NCI-H526 treated with DMSO at 0.1 percent for 48 hours (cell line): ENCODE measurements at regions not wholly inside any gene's neighbourhood (a gene's known extent, or its start where the extent isn't known, plus 50 kb on each side); places are given as distances from the start of the nearest gene placed in this dataset.

Experiments used
- DNase-seq: peaks from one replicate; lab custom pipeline; 2025; lab: John Stamatoyannopoulos, UW

- DNase-seq: no peak
Measured at GRCh38 chr1:5713101-5714010, 278.9 kb downstream of the NPHP4 start.

GRCh38 chr1:5711956-5712645 lies 280.1 kb downstream of the NPHP4 start:
- DNase-seq: no peak

- DNase-seq: no peak
Measured at GRCh38 chr1:5711079-5711478, 281.1 kb downstream of the NPHP4 start.

GRCh38 chr1:5709976-5710375 lies 282.2 kb downstream of the NPHP4 start:
- no peak for DNase-seq

- no peak for DNase-seq
Measured at GRCh38 chr1:5709461-5709975, 282.7 kb downstream of the NPHP4 start.

GRCh38 chr1:5708346-5709245 lies 283.6 kb downstream of the NPHP4 start:
- no peak for DNase-seq

GRCh38 chr1:5707566-5708345 lies 284.5 kb downstream of the NPHP4 start:
- DNase-seq: no peak

GRCh38 chr1:5706239-5706638 lies 286.0 kb downstream of the NPHP4 start:
- no peak for DNase-seq

- DNase-seq: no peak
Measured at GRCh38 chr1:5705751-5706150, 286.5 kb downstream of the NPHP4 start.

- no peak for DNase-seq
Measured at GRCh38 chr1:5704561-5705514, 287.4 kb downstream of the NPHP4 start.

GRCh38 chr1:5701642-5702041 lies 290.6 kb downstream of the NPHP4 start:
- DNase-seq: no peak

GRCh38 chr1:5693568-5693967 lies 298.7 kb downstream of the NPHP4 start:
- no peak for DNase-seq

- no peak for DNase-seq
Measured at GRCh38 chr1:5692664-5693063, 299.6 kb downstream of the NPHP4 start.

GRCh38 chr1:5691795-5692509 lies 300.3 kb downstream of the NPHP4 start:
- no peak for DNase-seq

GRCh38 chr1:5690898-5691297 lies 301.3 kb downstream of the NPHP4 start:
- no peak for DNase-seq

- no peak for DNase-seq
Measured at GRCh38 chr1:5690291-5690690, 301.9 kb downstream of the NPHP4 start.

GRCh38 chr1:5688081-5689077 lies 303.8 kb downstream of the NPHP4 start:
- DNase-seq: no peak
